HL-60/S4 treated with retinoic acid at 250 ng/mL for 4 days and 3 days (cell line): ENCODE measurements at regions not wholly inside any gene's neighbourhood (a gene's known extent, or its start where the extent isn't known, plus 50 kb on each side); places are given as distances from the start of the nearest gene placed in this dataset.
"Not testable (repeated sequence)": the region's sequence is repeated elsewhere in the genome, so short reads cannot be mapped to it uniquely, and the experiment has no call there.

Experiments
- in situ Hi-C: fragments of 300-500 bp; cut with MboI; formaldehyde crosslinking; loops from 2 replicates; pipeline ENCODE4 v1.7.0; 2022; ENCODE audit warnings: low sequenced_read_pairs

DNA sequence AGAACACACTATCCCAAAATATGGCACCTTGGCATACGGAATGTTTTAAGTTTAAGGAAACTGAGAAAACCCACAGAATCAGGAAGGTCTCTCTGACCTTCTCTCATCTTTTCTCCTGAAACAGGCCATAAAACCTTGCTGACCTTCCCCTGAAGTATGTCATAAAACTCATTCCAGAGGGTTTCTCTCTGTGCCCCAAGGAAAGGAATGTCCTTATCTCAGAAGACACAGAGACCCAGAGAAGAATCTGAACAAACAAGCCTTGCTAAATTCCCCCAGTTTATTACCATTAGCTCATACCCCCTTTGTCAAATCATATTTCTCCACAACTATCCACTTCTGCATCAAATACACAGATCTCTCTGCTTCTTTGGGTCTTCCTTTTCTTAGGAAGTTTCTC, 603.1 kb downstream of the MCTP2 start:
- in situ Hi-C loops = no loop called here

- in situ Hi-C loops = no loop called here
These were observed 606.9 kb downstream of the MCTP2 start for GRCh38 chr15:94838281-94838680.

DNA sequence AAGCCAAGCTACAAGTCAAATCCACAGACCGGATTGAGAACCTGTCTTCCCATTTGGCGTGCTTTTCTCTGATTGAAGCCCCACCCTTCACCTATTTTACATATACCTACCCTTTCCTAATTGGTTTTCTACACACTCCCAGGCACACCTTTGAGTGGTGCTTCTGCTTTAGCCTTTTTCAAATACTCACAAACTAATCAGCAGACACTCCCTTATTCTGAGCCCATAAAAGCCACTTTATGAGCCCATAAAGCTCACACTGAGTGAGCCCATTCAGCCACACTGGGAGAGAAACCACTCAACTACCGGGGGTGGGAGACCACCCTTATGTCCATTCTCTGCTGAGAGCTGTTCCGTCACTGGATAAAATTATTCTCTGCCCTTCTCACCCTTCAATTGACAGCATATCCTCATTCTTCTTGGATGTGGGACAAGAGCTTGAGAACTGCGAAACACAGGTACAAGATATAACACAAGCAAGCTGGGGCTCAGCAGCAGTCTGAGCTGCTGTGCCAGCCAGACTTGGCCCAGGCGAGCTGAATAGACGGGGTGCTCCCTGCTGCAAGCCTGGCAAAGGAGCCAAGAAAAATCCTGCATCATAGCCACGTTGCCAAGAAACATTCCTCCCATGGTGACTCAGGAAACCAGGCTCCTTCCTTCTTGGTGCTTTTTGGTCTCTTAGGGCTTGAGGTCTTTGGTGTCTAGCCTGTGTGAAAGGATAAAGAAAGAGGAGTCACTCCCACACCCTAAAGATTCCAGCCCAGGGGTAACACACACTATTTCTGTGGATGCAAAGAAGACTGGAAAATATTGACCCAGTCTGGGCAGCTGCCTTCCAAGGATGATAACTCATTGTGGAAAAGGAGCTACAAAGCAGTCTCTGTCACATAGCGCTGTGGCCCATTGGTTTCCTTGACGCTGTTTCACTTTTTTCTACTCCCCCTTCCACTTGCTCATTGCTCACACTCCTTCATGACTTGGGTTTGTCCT, 609.7 kb downstream of the MCTP2 start:
- in situ Hi-C loops = no loop called here

GRCh38 chr15:94843060-94843459, 611.7 kb downstream of the MCTP2 start:
- in situ Hi-C loops = no loop called here

DNA sequence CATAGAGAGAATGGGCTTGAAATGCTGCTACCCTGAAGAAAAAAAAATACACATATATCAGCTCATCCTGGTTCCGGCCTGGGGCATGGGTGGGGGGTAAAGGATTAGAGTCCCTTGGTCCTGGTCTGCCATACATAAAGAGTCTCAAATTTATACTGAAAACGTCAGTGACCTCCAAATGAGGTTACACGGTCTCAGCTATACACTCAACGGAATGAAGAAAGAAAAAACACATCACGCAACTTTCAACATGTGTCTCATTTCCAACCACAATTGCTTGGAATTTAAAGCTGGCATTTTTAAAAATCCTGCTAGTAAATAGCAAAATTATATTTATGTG, 612.8 kb downstream of the MCTP2 start:
- in situ Hi-C loops = no loop called here

- in situ Hi-C loops = no loop called here
These were observed 613.4 kb downstream of the MCTP2 start for GRCh38 chr15:94844538-94845389.

DNA sequence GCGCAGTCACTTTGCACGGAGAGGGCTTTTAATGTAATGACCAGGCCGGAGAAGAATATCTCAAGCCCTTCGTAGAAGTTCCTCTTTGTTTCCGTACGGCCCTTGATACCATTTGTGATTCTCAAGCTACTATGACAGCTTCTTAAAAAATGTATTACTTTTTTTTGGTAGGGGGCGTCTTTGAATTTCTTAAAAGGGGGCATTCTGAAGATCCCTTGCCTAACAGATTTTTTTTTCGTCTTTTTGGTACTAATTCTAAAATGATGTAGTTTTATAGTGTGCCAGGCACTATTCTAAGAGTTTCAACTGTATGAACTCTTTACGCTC, 614.0 kb downstream of the MCTP2 start:
- in situ Hi-C loops = no loop called here

GRCh38 chr15:94847325-94847724, 616.0 kb downstream of the MCTP2 start:
- in situ Hi-C loops = no loop called here

DNA sequence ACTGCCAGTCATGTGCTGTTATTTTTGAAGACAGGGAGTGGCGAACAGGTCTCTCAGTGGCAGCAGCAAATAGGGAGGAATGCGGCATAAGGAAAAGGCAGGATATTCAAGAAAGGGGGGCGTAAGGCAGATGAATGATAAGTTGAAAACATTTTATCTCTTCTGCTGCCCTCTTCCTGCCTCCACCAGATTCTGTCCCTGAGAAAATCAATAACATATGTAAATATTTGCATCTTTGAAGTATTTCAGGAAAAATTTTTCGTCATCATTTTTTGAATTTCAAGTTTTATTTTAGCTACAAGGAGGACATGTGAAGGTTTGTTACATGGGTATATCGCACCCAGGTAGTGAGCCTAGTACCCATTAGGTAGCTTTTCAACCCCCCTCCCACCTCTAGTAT, 616.7 kb downstream of the MCTP2 start:
- in situ Hi-C loops = no loop called here

GRCh38 chr15:94855018-94855408, 623.7 kb downstream of the MCTP2 start:
- in situ Hi-C loops = no loop called here

GRCh38 chr15:94855409-94856266, 624.3 kb downstream of the MCTP2 start:
- in situ Hi-C loops = no loop called here

DNA sequence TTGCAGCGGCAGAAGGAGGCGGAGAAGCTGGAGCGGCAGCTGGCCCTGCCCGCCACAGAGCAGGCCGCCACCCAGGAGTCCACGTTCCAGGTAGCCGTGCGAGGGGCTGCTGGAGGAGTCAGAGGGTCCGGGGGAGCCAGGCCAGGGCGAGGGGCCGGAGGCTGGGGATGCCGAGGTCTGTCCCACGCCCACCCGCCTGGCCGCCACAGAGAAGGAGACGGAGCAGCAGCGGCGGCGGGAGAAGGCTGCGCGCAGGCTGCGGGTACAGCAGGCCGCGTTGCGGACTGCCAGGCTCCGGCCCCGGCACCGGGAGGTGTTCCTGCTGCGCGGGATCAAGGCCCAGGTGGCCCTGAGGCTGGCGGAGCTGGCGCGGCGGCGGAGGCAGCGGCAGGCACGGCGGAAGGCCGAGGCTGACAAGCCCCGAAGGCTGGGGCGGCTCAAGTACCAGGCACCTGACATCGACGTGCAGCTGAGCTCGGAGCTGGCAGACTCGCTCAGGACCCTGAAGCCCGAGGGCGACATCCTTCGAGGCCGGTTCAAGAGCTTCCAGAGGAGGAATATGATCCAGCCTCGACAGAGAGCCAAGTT, 625.0 kb downstream of the MCTP2 start:
- in situ Hi-C loops = no loop called here

- in situ Hi-C loops = no loop called here
These were observed 626.1 kb downstream of the MCTP2 start for GRCh38 chr15:94857466-94857865.

GRCh38 chr15:94858011-94858410, 626.6 kb downstream of the MCTP2 start:
- in situ Hi-C loops = no loop called here

DNA sequence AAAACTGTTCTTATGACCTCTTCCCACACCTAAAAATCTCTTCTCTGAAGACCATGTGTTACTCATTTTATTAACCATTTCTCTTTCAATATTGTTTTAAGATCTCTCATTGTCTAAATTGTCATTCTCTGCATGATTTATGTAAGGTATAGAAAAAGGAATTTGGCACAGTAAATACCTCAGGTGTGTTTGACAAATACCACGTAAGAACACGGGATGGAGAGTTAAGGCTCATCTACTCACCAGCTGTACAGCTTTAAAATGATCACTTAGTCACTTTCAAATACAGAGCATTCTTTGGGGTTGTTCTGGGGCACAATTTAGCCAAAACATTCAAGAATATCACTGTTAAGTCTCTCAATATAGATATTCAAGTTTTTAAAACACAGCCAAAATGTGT, 627.1 kb downstream of the MCTP2 start:
- in situ Hi-C loops = no loop called here

GRCh38 chr15:94858920-94859319, 627.6 kb downstream of the MCTP2 start:
- in situ Hi-C loops = no loop called here

- in situ Hi-C loops = no loop called here
These were observed 633.2 kb downstream of the MCTP2 start for GRCh38 chr15:94864600-94864999.

- in situ Hi-C loops = not testable (repeated sequence)
These were observed 636.9 kb downstream of the MCTP2 start for GRCh38 chr15:94868265-94868664.

GRCh38 chr15:94875550-94875949, 644.2 kb downstream of the MCTP2 start:
- in situ Hi-C loops = no loop called here

GRCh38 chr15:94877833-94878232, 646.5 kb downstream of the MCTP2 start:
- in situ Hi-C loops = no loop called here
